Activated naive CD8-positive, alpha-beta T cell treated with anti-CD3 and anti-CD28 coated beads, Interleukin-2, amount 50 U/mL, for 24 hours (primary cell): ENCODE measurements at regions not wholly inside any gene's neighbourhood (a gene's known extent, or its start where the extent isn't known, plus 50 kb on each side); places are given as distances from the start of the nearest gene placed in this dataset.
"Not testable (repeated sequence)": the region's sequence is repeated elsewhere in the genome, so short reads cannot be mapped to it uniquely, and the experiment has no call there.

ENCODE experiments used
- ATAC-seq: fragments of 150-1000 bp; cut with Tn5 transposase; one replicate; pipeline ENCODE4 v1.10.0; 2021
- DNase-seq: peaks from one replicate; pipeline ENCODE4 v3.0.0; 2021
- H3K27ac Mint-ChIP-seq: one replicate; pipeline ENCODE4 v1.8.0; 2021; ENCODE audit warnings: mild to moderate bottlenecking, mixed read lengths
- H3K27me3 Mint-ChIP-seq: one replicate; pipeline ENCODE4 v1.8.0; 2021; ENCODE audit warnings: mixed read lengths
- H3K36me3 Mint-ChIP-seq: one replicate; pipeline ENCODE4 v1.8.0; 2021; ENCODE audit warnings: low read depth, mixed read lengths
- H3K4me1 Mint-ChIP-seq: one replicate; pipeline ENCODE4 v1.8.0; 2021; ENCODE audit warnings: mixed read lengths
- H3K4me3 Mint-ChIP-seq: one replicate; pipeline ENCODE4 v1.8.0; 2021; ENCODE audit warnings: mild to moderate bottlenecking, moderate library complexity, mixed read lengths
- H3K9me3 Mint-ChIP-seq: one replicate; pipeline ENCODE4 v1.8.0; 2021; ENCODE audit warnings: mixed read lengths

GRCh38 chr5:14039576-14039975 lies 95.1 kb upstream of the DNAH5 start:
- no peak for ATAC-seq
- H3K36me3 Mint-ChIP-seq: no peaks in the 10 kb centered on the region
- H3K27me3 Mint-ChIP-seq: peaks cover 20% of the 10 kb centered on the region
- H3K4me1 Mint-ChIP-seq: peaks cover 5% of the 10 kb centered on the region
- no peak for DNase-seq
- H3K27ac Mint-ChIP-seq: no peak overlapping the region
- no peak overlapping the region for H3K4me3 Mint-ChIP-seq
- H3K9me3 Mint-ChIP-seq: no peaks in the 10 kb centered on the region

GRCh38 chr5:14039063-14039462 lies 94.6 kb upstream of the DNAH5 start:
- no peak for ATAC-seq
- Mint-ChIP-seq H3K27ac (no peak overlapping the region), H3K27me3 (peaks cover 23% of the 10 kb centered on the region), H3K9me3 (no peaks in the 10 kb centered on the region), H3K4me3 (no peak overlapping the region), H3K4me1 (peaks cover 5% of the 10 kb centered on the region), H3K36me3 (no peaks in the 10 kb centered on the region)
- no peak for DNase-seq

- Mint-ChIP-seq H3K4me1 (peaks cover 5% of the 10 kb centered on the region), H3K27ac (no peak overlapping the region), H3K36me3 (no peaks in the 10 kb centered on the region), H3K9me3 (no peaks in the 10 kb centered on the region), H3K4me3 (no peak overlapping the region), H3K27me3 (peaks cover 23% of the 10 kb centered on the region)
- ATAC-seq (no peak), DNase-seq (no peak)
Measured at GRCh38 chr5:14038341-14038959, 94.0 kb upstream of the DNAH5 start.

DNA sequence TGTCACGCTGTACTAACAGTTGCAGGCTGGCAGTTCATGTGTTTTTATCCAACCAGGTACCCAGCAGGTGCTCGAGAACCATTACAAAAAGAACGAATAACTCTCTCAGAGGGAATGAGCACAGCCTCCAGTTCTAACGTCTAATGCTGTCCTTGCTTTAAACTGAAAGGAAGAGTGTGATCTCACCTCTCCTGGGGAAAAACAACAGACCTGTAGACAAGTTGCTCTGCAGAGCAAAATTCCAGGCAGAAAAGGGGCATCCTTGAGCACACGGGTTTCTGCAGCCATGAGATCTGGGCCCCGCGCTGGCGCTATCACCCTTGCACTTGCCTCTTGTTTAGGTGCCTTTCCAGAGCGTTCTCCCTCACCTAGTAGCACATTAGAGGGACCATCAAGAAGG lies 92.5 kb upstream of the DNAH5 start:
- no peak for DNase-seq
- no peak overlapping the region for H3K27ac Mint-ChIP-seq
- H3K36me3 Mint-ChIP-seq: no peaks in the 10 kb centered on the region
- peaks cover 23% of the 10 kb centered on the region for H3K27me3 Mint-ChIP-seq
- no peak overlapping the region for H3K4me3 Mint-ChIP-seq
- peaks cover 5% of the 10 kb centered on the region for H3K4me1 Mint-ChIP-seq
- H3K9me3 Mint-ChIP-seq: no peaks in the 10 kb centered on the region
- no peak for ATAC-seq

DNA sequence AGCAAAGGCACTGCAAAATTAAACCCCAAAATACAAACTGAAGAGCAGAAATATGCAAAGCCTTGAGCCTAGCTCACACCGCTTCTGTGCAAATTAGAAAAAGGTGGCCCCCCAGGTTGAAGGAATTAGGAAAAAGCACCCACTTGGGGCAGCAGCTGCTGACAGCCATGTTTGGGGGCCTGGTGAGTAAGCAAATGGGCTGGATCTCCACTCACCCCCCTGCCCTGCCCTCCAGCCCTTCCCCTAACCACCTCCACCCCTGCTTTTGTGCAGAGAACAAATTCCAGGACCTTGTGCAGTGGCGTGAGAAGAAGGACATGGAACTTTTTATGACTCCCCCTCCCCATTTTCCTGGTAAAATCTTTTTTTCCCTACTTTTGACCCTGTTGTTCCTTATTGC lies 92.0 kb upstream of the DNAH5 start:
- peaks cover 23% of the 10 kb centered on the region for H3K27me3 Mint-ChIP-seq

GRCh38 chr5:14035859-14036503 lies 91.5 kb upstream of the DNAH5 start:
- DNase-seq (no peak), ATAC-seq (no peak)
- Mint-ChIP-seq H3K27me3 (peaks cover 21% of the 10 kb centered on the region), H3K4me1 (peaks cover 5% of the 10 kb centered on the region), H3K27ac (no peak overlapping the region), H3K36me3 (no peaks in the 10 kb centered on the region), H3K4me3 (no peak overlapping the region), H3K9me3 (no peaks in the 10 kb centered on the region)

More for the DNA sequence above, 92.0 kb upstream of the DNAH5 start:
- Mint-ChIP-seq H3K4me1 (peaks cover 5% of the 10 kb centered on the region), H3K4me3 (no peak overlapping the region), H3K27ac (no peak overlapping the region), H3K36me3 (no peaks in the 10 kb centered on the region), H3K9me3 (no peaks in the 10 kb centered on the region)
- no peak for ATAC-seq
- no peak for DNase-seq

GRCh38 chr5:14034963-14035362 lies 90.5 kb upstream of the DNAH5 start:
- Mint-ChIP-seq H3K4me3 (no peak overlapping the region), H3K4me1 (peaks cover 5% of the 10 kb centered on the region), H3K27ac (no peak overlapping the region), H3K9me3 (no peaks in the 10 kb centered on the region), H3K27me3 (peaks cover 19% of the 10 kb centered on the region), H3K36me3 (no peaks in the 10 kb centered on the region)
- DNase-seq: no peak
- no peak for ATAC-seq

DNA sequence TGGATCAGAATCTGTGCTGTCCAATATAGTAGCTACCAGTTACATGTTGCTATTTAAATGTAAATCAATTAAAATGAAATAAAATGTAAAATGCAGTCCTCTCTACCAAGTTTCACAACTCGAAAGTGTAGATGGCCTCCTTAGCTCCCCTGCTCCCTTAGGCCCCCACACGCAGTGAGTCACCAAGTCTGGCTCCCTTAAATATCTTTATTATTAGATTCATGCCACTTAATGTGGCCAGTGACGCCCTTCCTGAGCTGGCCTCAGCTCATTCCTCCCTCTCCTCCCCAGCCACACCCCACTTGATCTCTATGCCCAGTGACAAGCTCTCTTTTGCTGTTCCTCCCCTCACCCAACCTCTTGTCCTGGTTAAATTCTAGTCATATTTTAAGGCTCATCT lies 88.4 kb upstream of the DNAH5 start:
- no peaks in the 10 kb centered on the region for H3K36me3 Mint-ChIP-seq

DNA sequence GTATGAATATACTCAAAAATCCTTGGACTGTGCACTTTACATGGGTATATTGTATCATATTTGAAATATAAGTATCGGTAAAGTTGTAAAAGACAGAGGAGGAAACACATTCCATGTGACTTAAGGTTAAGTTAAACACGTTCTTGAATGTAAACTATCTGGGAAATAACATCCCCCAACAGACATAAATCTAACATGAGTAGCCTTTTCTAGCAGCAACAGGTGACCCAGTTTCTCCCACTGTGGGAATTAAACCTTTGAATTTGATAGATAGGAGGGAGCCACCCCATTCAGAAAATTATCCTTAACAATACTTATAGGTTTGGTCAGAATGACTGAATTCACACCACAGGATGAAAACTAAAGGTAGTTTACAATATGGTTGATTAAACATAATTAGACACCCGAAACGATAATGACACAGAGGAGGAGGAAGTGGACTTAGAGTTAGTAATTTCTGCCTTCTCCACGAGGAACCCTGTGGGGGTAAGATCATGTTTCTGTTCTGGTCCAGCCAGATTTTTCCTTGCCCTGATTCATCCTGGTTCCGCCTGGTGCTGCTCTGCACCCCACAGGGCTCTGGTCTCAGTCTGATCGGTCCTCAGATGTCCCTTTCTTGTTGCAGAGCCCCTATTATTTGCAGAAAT lies 84.6 kb upstream of the DNAH5 start:
- no peak overlapping the region for H3K27ac Mint-ChIP-seq
- H3K9me3 Mint-ChIP-seq: no peaks in the 10 kb centered on the region
- H3K4me1 Mint-ChIP-seq: no peaks in the 10 kb centered on the region
- no peak overlapping the region for H3K4me3 Mint-ChIP-seq
- H3K36me3 Mint-ChIP-seq: no peaks in the 10 kb centered on the region
- DNase-seq (no peak), ATAC-seq (no peak)
- no peaks in the 10 kb centered on the region for H3K27me3 Mint-ChIP-seq

More for the DNA sequence above, 88.4 kb upstream of the DNAH5 start:
- Mint-ChIP-seq H3K4me1 (peaks cover 5% of the 10 kb centered on the region), H3K27me3 (peaks cover 19% of the 10 kb centered on the region), H3K27ac (no peak overlapping the region), H3K4me3 (no peak overlapping the region), H3K9me3 (no peaks in the 10 kb centered on the region)
- ATAC-seq (no peak), DNase-seq (no peak)

DNA sequence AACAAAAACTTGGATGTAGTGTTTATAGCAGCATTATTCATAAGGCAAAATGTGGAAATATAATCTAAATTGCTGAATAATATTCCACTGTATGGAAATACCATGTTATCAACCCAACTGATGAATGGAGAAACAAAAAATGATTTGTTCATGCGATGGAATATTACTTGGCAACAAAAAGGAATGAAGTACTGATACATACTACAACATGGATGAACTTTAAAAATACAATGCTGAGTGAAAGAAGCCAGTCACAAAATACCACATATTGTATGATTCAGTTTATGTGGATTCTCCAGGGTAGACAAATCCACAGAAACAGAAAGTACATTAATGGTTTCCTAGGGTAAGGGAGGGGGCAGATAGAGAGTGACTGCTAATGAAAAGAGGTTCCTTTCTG lies 83.7 kb upstream of the DNAH5 start:
- Mint-ChIP-seq H3K4me3 (no peak overlapping the region), H3K4me1 (no peaks in the 10 kb centered on the region), H3K27ac (no peak overlapping the region), H3K9me3 (no peaks in the 10 kb centered on the region), H3K36me3 (no peaks in the 10 kb centered on the region), H3K27me3 (peaks cover 2% of the 10 kb centered on the region)
- DNase-seq: no peak
- no peak for ATAC-seq

- DNase-seq: no peak
- Mint-ChIP-seq H3K36me3 (no peaks in the 10 kb centered on the region), H3K27me3 (peaks cover 2% of the 10 kb centered on the region), H3K27ac (no peak overlapping the region), H3K4me1 (no peaks in the 10 kb centered on the region), H3K9me3 (no peaks in the 10 kb centered on the region), H3K4me3 (no peak overlapping the region)
- no peak for ATAC-seq
Measured at GRCh38 chr5:14025569-14026286, 81.2 kb upstream of the DNAH5 start.

GRCh38 chr5:14022971-14023370 lies 78.5 kb upstream of the DNAH5 start:
- no peaks in the 10 kb centered on the region for H3K36me3 Mint-ChIP-seq
- no peak overlapping the region for H3K27ac Mint-ChIP-seq
- peaks cover 4% of the 10 kb centered on the region for H3K27me3 Mint-ChIP-seq

DNA sequence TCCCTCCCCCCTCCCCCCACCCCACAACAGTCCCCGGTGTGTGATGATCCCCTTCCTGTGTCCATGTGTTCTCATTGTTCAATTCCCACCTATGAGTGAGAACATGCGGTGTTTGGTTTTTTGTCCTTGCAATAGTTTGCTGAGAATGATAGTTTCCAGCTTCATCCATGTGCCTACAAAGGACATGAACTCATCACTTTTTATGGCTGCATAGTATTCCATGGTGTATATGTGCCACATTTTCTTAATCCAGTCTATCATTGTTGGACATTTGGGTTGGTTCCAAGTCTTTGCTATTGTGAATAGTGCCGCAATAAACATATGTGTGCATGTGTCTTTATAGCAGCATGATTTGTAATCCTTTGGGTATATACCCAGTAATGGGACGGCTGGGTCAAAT lies 76.5 kb upstream of the DNAH5 start:
- H3K36me3 Mint-ChIP-seq, H3K27me3 Mint-ChIP-seq, H3K4me1 Mint-ChIP-seq, H3K4me3 Mint-ChIP-seq, H3K9me3 Mint-ChIP-seq, DNase-seq, H3K27ac Mint-ChIP-seq, ATAC-seq: not testable (repeated sequence)

More at GRCh38 chr5:14022971-14023370, 78.5 kb upstream of the DNAH5 start:
- no peak for ATAC-seq
- H3K4me3 Mint-ChIP-seq: no peak overlapping the region
- no peaks in the 10 kb centered on the region for H3K4me1 Mint-ChIP-seq
- no peak for DNase-seq
- no peaks in the 10 kb centered on the region for H3K9me3 Mint-ChIP-seq

DNA sequence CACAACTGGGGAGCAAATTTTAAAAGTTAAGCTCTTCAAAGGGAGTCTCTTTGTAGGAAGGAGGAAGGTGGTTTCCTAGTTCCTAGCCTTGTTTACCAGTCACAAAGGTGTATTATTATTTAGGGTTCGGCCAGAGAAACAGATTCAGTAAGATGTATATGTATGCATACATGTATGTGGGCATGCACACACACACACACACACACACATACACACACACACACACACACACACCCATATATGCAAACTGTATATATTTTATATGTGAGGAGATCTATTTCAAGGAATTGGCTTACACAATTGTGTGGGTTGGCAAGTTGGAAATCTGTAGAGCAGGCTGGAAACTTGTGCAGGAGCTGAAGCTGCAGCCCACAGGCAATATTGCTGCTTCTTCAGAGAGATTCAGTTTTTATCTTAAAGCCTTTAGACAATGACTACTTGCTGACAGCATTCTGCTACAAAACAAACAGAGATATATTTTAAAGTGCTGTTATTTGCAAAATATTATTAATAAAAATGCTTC lies 75.3 kb upstream of the DNAH5 start:
- Mint-ChIP-seq H3K27ac (no peak overlapping the region), H3K4me3 (no peak overlapping the region), H3K9me3 (no peaks in the 10 kb centered on the region), H3K36me3 (no peaks in the 10 kb centered on the region), H3K4me1 (no peaks in the 10 kb centered on the region), H3K27me3 (peaks cover 8% of the 10 kb centered on the region)
- DNase-seq: no peak
- no peak for ATAC-seq

GRCh38 chr5:14017904-14018303 lies 73.4 kb upstream of the DNAH5 start:
- no peak for DNase-seq
- Mint-ChIP-seq H3K9me3 (no peaks in the 10 kb centered on the region), H3K4me3 (no peak overlapping the region), H3K27me3 (peaks cover 18% of the 10 kb centered on the region), H3K36me3 (no peaks in the 10 kb centered on the region), H3K4me1 (no peaks in the 10 kb centered on the region), H3K27ac (no peak overlapping the region)
- ATAC-seq: no peak
